ENCODE measurements at regions not wholly inside any gene's neighbourhood (a gene's known extent, or its start where the extent isn't known, plus 50 kb on each side); places are given as distances from the start of the nearest gene placed in this dataset.
"Not testable (repeated sequence)": the region's sequence is repeated elsewhere in the genome, so short reads cannot be mapped to it uniquely, and the experiment has no call there.

- DNase-seq (ENCODE audit: low read depth) = no peak
Measured at GRCh38 chr2:190742431-190742830, 93.5 kb downstream of the NAB1 start.

- no peak for DNase-seq (ENCODE audit: low read depth)
Measured at GRCh38 chr2:190744041-190744440, 95.2 kb downstream of the NAB1 start.

- no peak for DNase-seq (ENCODE audit: low read depth)
Measured at GRCh38 chr2:190746971-190747761, 98.3 kb downstream of the NAB1 start.

- DNase-seq (ENCODE audit: low read depth) = no peak
Measured at GRCh38 chr2:190748966-190749365, 100.1 kb downstream of the NAB1 start.

GRCh38 chr2:190755772-190756415 lies 107.0 kb downstream of the NAB1 start:
- no peak for DNase-seq (ENCODE audit: low read depth)

GRCh38 chr2:190759749-190760213 lies 110.9 kb downstream of the NAB1 start:
- DNase-seq (ENCODE audit: low read depth) = no peak

- DNase-seq (ENCODE audit: low read depth) = not testable (repeated sequence)
Measured at GRCh38 chr2:190760353-190761150, 111.7 kb downstream of the NAB1 start.

- not testable (repeated sequence) for DNase-seq (ENCODE audit: low read depth)
Measured at GRCh38 chr2:190761216-190761615, 112.3 kb downstream of the NAB1 start.

- no peak for DNase-seq (ENCODE audit: low read depth)
Measured at GRCh38 chr2:190762566-190762965, 113.7 kb downstream of the NAB1 start.

- no peak for DNase-seq (ENCODE audit: low read depth)
Measured at GRCh38 chr2:190763100-190763499, 114.2 kb downstream of the NAB1 start.

- DNase-seq (ENCODE audit: low read depth) = no peak
Measured at GRCh38 chr2:190763901-190764514, 115.1 kb downstream of the NAB1 start.

- no peak for DNase-seq (ENCODE audit: low read depth)
Measured at GRCh38 chr2:190765386-190766173, 115.0 kb upstream of the GLS start.

- no peak for DNase-seq (ENCODE audit: low read depth)
Measured at GRCh38 chr2:190766174-190766572, 114.4 kb upstream of the GLS start.

- DNase-seq (ENCODE audit: low read depth) = no peak
Measured at GRCh38 chr2:190766595-190766994, 114.0 kb upstream of the GLS start.

GRCh38 chr2:190767821-190768220 lies 112.8 kb upstream of the GLS start:
- DNase-seq (ENCODE audit: low read depth) = no peak

- DNase-seq (ENCODE audit: low read depth) = no peak
Measured at GRCh38 chr2:190769258-190769657, 111.4 kb upstream of the GLS start.

- no peak for DNase-seq (ENCODE audit: low read depth)
Measured at GRCh38 chr2:190771726-190772125, 108.9 kb upstream of the GLS start.

GRCh38 chr2:190780594-190780993 lies 100.0 kb upstream of the GLS start:
- DNase-seq (ENCODE audit: low read depth) = no peak

GRCh38 chr2:190781604-190782198 lies 98.9 kb upstream of the GLS start:
- peak; percentile 11 for DNase-seq (ENCODE audit: low read depth)

- DNase-seq (ENCODE audit: low read depth) = no peak
Measured at GRCh38 chr2:190782264-190782663, 98.4 kb upstream of the GLS start.
